GM19397 (cell line): ENCODE measurements at regions not wholly inside any gene's neighbourhood (a gene's known extent, or its start where the extent isn't known, plus 50 kb on each side); places are given as distances from the start of the nearest gene placed in this dataset.

Experiments used
- ATAC-seq: cut with Tn5 transposase; IDR thresholded peaks from one replicate; pipeline ENCODE4 v1.9.1; 2021; ENCODE audit warnings: mild to moderate bottlenecking, moderate library complexity; ENCODE audit not compliant: unreplicated experiment

- no peak for ATAC-seq
Observed at GRCh38 chr10:108471420-108471819, 1306.9 kb upstream of the SORCS1 start.

GRCh38 chr10:108469940-108470339 is 1305.4 kb upstream of the SORCS1 start:
- no peak for ATAC-seq

DNA sequence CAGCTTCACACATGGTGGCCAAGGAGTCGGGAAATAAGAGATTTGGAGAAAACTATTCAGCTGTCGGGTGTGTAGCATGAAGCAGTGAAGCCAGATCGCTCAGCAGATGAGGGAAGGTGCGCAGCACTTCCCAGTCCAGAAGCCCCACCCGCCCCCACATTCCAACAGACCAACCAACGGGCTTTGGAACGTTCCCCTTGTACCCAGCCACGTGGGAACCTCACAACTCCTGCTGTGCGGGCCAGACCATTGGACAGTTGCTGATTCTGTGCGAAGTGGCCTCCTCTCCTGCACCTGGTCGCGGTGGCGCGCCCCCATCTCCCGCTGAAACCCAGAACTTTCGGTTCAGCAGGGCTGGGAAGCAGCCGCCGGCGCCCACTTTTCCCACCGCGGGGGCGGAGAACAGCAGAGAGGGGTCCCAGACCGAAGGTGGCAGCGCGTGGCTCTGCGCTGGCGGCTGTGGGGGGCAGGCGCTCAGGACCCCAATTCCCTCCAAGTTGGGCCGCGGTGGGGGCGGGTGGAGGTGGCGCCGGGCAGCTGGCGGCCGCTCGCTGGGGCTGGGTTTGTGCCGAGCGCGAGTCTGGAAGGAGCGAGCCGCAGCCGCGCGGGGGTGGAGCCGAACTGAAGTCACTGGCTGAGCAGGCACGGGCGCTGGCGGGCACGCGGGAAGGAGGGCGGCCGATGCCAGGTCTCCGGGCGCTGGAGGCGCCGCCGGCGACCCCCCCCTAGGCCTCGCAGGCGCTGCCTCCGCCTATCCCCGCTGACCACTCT is 1301.5 kb upstream of the SORCS1 start:
- ATAC-seq = no peak

DNA sequence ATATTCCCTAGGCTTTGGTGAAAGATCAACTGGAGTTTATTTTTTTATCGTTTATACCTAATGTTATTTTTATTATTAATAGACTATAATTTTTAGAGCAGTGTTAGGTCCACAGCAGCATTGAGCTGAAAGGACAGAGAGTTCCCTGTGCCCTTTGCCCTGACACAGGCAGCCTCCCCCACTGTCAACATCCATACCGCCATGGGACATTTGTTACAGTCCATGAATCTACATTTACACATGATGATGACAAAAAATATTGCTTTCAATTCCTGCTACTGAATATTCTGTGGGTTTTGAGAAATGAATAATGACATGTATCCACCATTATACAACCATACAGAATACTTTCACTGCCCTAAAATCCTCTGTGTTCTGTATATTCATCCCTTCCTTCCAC is 1297.5 kb upstream of the SORCS1 start:
- ATAC-seq = no peak

GRCh38 chr10:108454793-108455192 is 1290.3 kb upstream of the SORCS1 start:
- ATAC-seq = no peak

DNA sequence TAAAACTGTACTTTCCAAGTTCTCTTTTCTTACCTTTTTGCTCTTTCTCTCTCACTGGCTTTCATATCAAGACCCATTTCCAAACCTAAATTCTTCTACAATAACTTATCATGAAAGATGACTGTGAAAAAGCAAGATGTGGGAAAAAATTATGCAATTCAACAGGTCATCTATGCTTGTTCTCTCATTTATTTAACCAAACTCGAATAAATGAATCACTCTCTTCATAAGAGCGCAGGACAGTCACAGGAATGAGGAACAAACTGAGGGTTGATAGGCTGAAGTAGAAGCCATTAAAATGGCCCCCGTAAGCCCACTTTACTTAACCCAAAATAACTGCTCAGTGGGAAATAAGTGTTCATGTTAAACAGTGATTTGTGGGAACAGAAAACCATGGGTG is 1289.7 kb upstream of the SORCS1 start:
- ATAC-seq = no peak

GRCh38 chr10:108453166-108453565 is 1288.7 kb upstream of the SORCS1 start:
- ATAC-seq = no peak

- ATAC-seq = no peak
Observed at GRCh38 chr10:108452533-108452932, 1288.0 kb upstream of the SORCS1 start.

DNA sequence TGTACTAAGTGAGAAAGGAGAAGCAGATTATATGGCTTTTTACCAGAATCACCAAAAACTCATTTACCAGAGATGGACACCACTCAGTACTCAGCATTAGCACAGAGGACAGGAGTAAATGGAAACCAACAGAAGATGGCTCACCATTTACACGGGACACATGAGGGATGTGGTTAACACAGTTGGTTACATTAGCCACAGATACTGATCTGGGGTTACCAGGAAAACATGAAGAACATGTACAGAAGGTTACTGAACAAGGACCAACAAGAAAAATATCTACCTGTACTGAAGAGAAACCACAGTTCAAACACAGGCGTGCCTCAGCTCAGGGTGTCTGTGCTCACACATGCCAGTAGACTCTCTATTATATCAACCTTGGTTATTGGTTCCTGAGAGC is 1285.8 kb upstream of the SORCS1 start:
- no peak for ATAC-seq

DNA sequence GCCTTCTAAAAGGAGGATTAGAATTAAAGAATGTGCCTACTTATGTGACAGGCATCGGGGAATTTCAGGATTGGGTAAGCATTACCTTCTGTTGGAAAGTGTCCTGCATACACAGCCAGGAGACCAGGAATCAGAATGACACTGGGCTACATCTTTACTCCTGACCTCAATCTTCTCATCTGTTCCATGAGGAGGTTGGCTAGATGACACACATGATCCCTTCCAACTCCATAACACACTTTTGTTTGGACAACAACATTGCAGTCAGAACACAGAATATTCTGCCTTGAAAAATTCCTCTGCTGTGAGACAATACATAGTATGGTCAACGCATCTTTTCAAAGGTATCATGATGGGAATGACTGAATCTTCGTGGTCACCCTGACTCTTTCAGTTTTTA is 1281.2 kb upstream of the SORCS1 start:
- no peak for ATAC-seq

DNA sequence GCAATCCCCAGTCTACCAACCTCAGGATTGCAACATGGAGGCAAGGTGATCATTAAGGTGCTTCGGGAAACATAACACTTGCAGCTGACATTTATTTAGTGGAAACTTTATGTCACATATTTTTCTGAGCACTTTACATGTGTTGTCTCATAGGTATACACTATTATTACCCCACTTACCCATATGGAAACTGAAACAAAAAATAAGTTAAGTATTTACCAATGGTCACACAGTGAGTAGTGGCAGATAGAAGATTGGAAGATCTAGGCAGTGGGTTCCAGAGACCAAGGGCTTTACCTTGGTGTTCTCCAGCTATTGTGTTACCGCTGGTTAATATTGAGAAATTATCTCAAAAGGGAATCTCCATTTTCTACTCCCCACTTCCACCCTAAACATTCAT is 1279.1 kb upstream of the SORCS1 start:
- ATAC-seq = peak; percentile 78

GRCh38 chr10:108439397-108439796 is 1274.9 kb upstream of the SORCS1 start:
- no peak for ATAC-seq

- ATAC-seq = no peak
Observed at GRCh38 chr10:108436096-108436495, 1271.6 kb upstream of the SORCS1 start.

DNA sequence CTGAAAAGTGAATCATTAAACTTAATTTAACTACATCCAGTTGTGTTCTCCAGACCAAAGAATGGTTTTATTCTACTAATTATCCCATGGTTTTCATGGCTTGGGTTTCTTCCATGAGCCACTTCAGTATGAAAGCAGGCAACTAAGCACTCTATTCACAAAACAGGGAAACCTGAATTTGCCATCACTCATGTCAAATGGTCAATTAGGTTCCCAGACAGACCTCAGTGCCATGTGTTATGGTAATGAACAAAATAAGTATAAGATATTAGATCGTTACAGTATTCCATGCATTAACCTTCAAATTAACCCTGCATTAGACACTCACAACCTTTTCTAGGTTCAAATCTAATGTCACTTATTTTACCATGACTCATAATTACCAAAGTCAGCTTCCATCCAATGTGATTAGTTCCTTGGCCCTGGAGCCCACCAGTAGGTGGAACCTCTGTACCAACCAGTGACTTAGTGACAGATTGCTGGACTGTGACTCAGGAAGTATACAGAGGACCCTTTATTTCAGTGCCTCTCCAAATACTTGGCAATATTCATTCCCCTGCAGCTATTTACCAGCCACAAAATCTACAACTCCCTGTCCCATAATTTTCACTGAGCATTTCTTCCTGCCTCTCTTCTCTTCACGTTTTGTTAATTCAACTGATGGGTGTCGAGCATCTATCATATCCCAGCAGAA is 1270.2 kb upstream of the SORCS1 start:
- no peak for ATAC-seq

DNA sequence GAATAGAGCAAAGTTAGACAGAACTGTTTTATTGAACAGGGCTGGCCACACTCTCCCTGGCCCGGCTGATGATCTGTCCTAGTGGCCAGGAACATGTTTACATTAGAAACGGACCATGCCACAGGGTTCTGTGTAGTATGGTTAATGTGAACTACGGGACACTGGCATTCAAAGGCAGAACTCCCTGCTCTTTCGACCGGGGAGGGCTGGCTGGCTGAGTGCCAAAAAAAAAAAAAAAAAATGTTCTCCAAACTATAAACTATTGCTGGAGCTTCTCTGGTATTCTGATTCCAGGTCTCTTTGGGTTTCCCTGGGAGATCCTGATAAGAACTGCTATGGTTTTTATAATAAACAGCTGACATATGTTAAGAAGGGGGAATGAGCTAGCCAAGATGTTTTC is 1262.6 kb upstream of the SORCS1 start:
- ATAC-seq = no peak

DNA sequence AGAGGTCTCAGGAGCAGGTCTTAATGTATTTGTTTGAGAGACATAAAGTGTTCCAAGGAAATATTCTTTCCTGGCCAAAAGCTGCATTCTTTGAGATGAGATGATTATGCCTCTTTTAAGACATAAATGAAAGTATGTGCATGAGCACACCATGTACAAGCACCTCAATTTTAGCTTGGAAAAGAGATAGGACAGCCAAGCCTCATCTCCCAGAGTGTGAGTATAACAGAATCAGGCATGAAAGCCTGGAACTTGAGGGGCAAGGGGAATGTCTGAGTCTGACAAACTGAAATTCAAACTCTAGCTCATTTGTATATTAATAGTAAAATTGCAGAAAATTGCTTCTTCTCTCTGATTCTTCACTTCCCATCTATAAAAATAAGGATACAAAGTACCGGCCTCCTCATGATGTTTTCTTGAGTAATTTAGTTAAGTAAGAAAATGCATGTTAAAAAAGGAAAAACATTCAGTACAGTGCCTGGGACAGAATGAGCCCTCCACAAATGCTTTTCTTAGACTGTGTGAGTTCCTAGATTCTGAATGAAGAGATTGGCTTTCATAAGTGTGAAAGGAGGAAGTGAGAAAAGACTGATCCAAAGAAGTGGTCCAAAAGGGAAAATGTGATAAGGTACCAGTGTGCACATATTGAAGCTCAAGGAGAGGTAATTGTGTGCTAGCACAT is 1260.9 kb upstream of the SORCS1 start:
- ATAC-seq = no peak

- ATAC-seq = no peak
Observed at GRCh38 chr10:108424656-108425055, 1260.2 kb upstream of the SORCS1 start.

- ATAC-seq = no peak
Observed at GRCh38 chr10:108422286-108422685, 1257.8 kb upstream of the SORCS1 start.

DNA sequence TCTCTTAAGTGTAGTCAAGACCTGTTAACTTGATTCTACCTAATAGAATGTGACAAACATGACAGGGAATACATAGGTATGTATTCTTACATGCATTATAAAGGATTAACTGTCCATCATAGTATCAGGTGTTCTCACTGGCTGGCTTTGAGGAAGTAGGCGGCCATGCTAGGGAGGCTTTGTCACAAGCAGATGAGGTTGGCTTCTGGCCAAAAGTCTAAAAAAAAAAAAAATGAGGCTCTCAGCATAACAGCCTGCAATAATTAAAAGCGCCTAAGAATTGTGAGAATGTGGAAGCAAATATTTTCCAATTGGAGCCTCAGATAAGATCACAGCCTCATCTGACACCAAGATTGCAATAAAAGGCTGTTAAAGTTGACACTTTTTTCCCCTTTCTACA is 1256.8 kb upstream of the SORCS1 start:
- ATAC-seq = no peak

- no peak for ATAC-seq
Observed at GRCh38 chr10:108413954-108414353, 1249.4 kb upstream of the SORCS1 start.

- ATAC-seq = no peak
Observed at GRCh38 chr10:108412323-108412722, 1247.8 kb upstream of the SORCS1 start.

DNA sequence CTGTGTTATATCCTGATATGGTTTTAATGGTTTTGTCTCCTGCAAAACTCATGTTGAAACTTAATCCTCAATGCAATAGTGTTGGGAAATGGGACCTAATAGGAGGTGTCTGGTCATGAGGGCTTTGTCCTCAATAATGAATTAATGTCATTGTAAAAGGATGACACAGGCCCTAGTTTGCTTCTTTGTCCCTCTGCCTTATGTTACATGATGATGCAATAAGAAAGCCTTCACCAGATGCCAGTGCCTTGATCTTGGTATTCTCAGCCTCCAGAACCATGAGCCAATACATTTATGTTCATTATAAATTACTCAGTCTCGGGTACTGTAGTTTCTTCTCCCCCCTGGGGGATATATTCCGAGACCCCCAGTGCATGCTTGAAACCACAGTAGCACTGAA is 1247.4 kb upstream of the SORCS1 start:
- ATAC-seq = no peak
